Frontal cortex (tissue), 4 donors: ENCODE measurements at regions not wholly inside any gene's neighbourhood (a gene's known extent, or its start where the extent isn't known, plus 50 kb on each side); places are given as distances from the start of the nearest gene placed in this dataset. TPM values are rescaled to one million over a fixed set of nuclear protein-coding genes. Genes with fewer than 3 reads are reported as not detected.

Source experiments
- DNase-seq, 2 donors: peaks; one replicate each; pipeline ENCODE4 v3.0.0; 2012; ENCODE audit warnings: low spot score in 2 of 2
- FAIRE-seq: peaks from 2 replicates; lab custom pipeline; 2012; peaks lifted over from hg19 to GRCh38; lab: Jason Lieb, UNC
- small RNA-seq: library from RNA; depleted of rRNA; stranded (forward); fragments of <200 nt; gene quantifications from one replicate; pipeline ENCODE3, GENCODE V24; 2014
- donor health status: control.
- donor health status: control.
- donor health status: control.

GRCh38 chr18:78927156-78927555 is 52.5 kb upstream of the SALL3 start:
- FAIRE-seq (no peak), DNase-seq (no peak)

- no peak for DNase-seq
- no peak for FAIRE-seq
Measured at GRCh38 chr18:78927616-78928015, 52.0 kb upstream of the SALL3 start.

- FAIRE-seq = no peak
- no peak for DNase-seq
Measured at GRCh38 chr18:78928076-78928475, 51.5 kb upstream of the SALL3 start.

- FAIRE-seq (no peak), DNase-seq (no peak)
Measured at GRCh38 chr18:78929516-78929915, 50.1 kb upstream of the SALL3 start.

Small RNA genes in the stretch of these regions (small RNA-seq; reads per million reads assigned to genes)
- gene RF00019 (not detected), gene RF00402 (not detected), gene RNA5SP461 (not detected), gene RNU6-655P (not detected)
